HL-60 (cell line): ENCODE measurements at regions not wholly inside any gene's neighbourhood (a gene's known extent, or its start where the extent isn't known, plus 50 kb on each side); places are given as distances from the start of the nearest gene placed in this dataset.

ENCODE experiments used
- CTCF ChIP-seq: IDR thresholded peaks from one replicate; pipeline ENCODE4 v1.5.1; 2011; ENCODE audit warnings: low read length, control low read depth, inconsistent platforms; ENCODE audit not compliant: insufficient read depth
- REST ChIP-seq: IDR thresholded peaks from 2 replicates; pipeline ENCODE4 v1.6.1; 2012; ENCODE audit warnings: low read depth; ENCODE audit not compliant: insufficient replicate concordance

GRCh38 chr18:76567835-76568445 is 72.9 kb upstream of the ZNF516 start:
- TF ChIP-seq CTCF (no peak), REST (no peak)
